ENCODE measurements at regions not wholly inside any gene's neighbourhood (a gene's known extent, or its start where the extent isn't known, plus 50 kb on each side); places are given as distances from the start of the nearest gene placed in this dataset.

GRCh38 chr6:139522511-139523220, 148.2 kb upstream of the CITED2 start:
- intact Hi-C loops (cut with DNase I; ENCODE audit: low total_unique reads): no loop called here
- H3K36me3 ChIP-seq (ENCODE audit: low read depth, missing control alignments): no peaks in the 10 kb centered on the region
- no peaks in the 10 kb centered on the region for H3K27me3 ChIP-seq
- no peak for DNase-seq
- no peaks in the 10 kb centered on the region for H3K9me3 ChIP-seq
- no peaks in the 10 kb centered on the region for H3K4me1 ChIP-seq
- H3K4me3 ChIP-seq: no peak overlapping the region
- WGBS, 2 donors: 76 to 82% methylated on average over 3 of the region's 3 CpGs
- TF ChIP-seq POLR2A (IDR thresholded peaks at IDR 0.05): no peak
- H3K27ac ChIP-seq: no peak overlapping the region

GRCh38 chr6:139521338-139521737, 146.9 kb upstream of the CITED2 start:
- Histone ChIP-seq H3K4me3 (no peak overlapping the region), H3K36me3 (ENCODE audit: low read depth, missing control alignments) (no peaks in the 10 kb centered on the region), H3K27me3 (no peaks in the 10 kb centered on the region), H3K27ac (no peak overlapping the region), H3K9me3 (no peaks in the 10 kb centered on the region), H3K4me1 (no peaks in the 10 kb centered on the region)
- WGBS, 2 donors: 91 to 96% methylated on average over 3 of the region's 3 CpGs
- no peak for TF ChIP-seq CTCF (IDR thresholded peaks at IDR 0.05)
- no peak for DNase-seq
- intact Hi-C loops (cut with DNase I; ENCODE audit: low total_unique reads): no loop called here

- no peaks in the 10 kb centered on the region for H3K27me3 ChIP-seq
- H3K4me3 ChIP-seq: no peak overlapping the region
- intact Hi-C loops (cut with DNase I; ENCODE audit: low total_unique reads): no loop called here
- TF ChIP-seq CTCF (IDR thresholded peaks at IDR 0.05): no peak
- TF ChIP-seq POLR2A (IDR thresholded peaks at IDR 0.05): no peak
- H3K27ac ChIP-seq: no peak overlapping the region
- 81 to 92% methylated on average over 3 of the region's 3 CpGs for WGBS, 2 donors
- H3K9me3 ChIP-seq: no peaks in the 10 kb centered on the region
- no peaks in the 10 kb centered on the region for H3K4me1 ChIP-seq
- H3K36me3 ChIP-seq (ENCODE audit: low read depth, missing control alignments): no peaks in the 10 kb centered on the region
- no peak for DNase-seq
Measured at GRCh38 chr6:139520321-139520768, 145.9 kb upstream of the CITED2 start.

DNA sequence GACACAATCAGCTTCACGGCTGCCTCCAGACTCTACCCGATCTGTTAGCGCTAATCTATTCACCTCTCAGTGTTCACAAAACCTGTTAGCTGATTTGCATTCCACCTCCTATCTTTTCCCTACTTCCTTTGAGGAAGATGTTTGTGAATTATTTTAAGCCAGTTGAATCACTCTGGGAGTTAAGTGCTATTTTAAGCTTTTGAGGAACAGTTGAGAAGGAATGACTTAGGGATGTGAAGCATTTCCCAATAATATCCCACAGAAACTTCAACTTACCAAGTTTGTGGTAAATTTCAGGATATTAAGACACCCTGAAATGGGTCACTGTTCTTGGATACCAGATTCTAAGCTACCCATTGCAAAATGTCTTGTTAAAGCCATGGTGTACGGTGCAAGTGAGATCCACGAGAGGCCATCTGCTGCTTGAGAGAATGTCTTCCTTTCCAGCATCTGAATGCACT, 145.2 kb upstream of the CITED2 start:
- no peaks in the 10 kb centered on the region for H3K27me3 ChIP-seq
- H3K27ac ChIP-seq: no peak overlapping the region
- TF ChIP-seq POLR2A (IDR thresholded peaks at IDR 0.05): no peak
- TF ChIP-seq CTCF (IDR thresholded peaks at IDR 0.05): no peak
- H3K36me3 ChIP-seq (ENCODE audit: low read depth, missing control alignments): no peaks in the 10 kb centered on the region
- no peak for DNase-seq
- no peak overlapping the region for H3K4me3 ChIP-seq
- 89 to 95% methylated on average over 5 of the region's 5 CpGs for WGBS, 2 donors
- H3K9me3 ChIP-seq: no peaks in the 10 kb centered on the region
- H3K4me1 ChIP-seq: no peaks in the 10 kb centered on the region
- intact Hi-C loops (cut with DNase I; ENCODE audit: low total_unique reads): no loop called here

DNA sequence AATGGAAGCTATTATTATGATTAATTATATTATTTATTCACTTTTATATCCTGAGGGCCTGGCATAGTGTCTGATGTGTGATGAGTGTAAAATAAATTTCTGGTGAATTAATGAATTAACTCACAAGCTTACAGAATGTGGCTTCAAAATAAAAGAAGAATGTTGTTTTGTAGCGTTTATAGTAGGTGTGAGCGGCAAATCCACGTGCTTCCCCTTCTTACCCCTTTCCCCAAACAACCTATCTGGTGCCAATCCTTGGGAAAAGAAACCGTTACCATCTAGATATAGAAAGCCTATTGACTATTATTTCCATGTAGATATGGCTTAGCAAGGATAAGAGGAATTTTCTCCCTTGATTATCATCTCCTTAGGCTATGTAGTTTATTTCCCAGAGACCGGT, 144.6 kb upstream of the CITED2 start:
- no peaks in the 10 kb centered on the region for H3K27me3 ChIP-seq
- DNase-seq: no peak
- no peaks in the 10 kb centered on the region for H3K36me3 ChIP-seq (ENCODE audit: low read depth, missing control alignments)
- TF ChIP-seq CTCF (IDR thresholded peaks at IDR 0.05) (no peak), POLR2A (IDR thresholded peaks at IDR 0.05) (no peak)
- intact Hi-C loops (cut with DNase I; ENCODE audit: low total_unique reads): no loop called here
- no peak overlapping the region for H3K4me3 ChIP-seq
- WGBS, 2 donors: 88 to 96% methylated on average over 5 of the region's 5 CpGs
- H3K4me1 ChIP-seq: no peaks in the 10 kb centered on the region
- H3K9me3 ChIP-seq: no peaks in the 10 kb centered on the region
- H3K27ac ChIP-seq: no peak overlapping the region
